ENCODE measurements at regions not wholly inside any gene's neighbourhood (a gene's known extent, or its start where the extent isn't known, plus 50 kb on each side); places are given as distances from the start of the nearest gene placed in this dataset.

GRCh38 chr2:53463806-53464726, 303.5 kb upstream of the CHAC2 start:
- Histone ChIP-seq H3K27me3 (no peaks in the 10 kb centered on the region), H3K27ac (no peak overlapping the region), H3K4me3 (no peak overlapping the region), H3K36me3 (no peaks in the 10 kb centered on the region), H3K4me1 (no peaks in the 10 kb centered on the region), H3K9me3 (no peaks in the 10 kb centered on the region)
- 57 to 66% methylated on average over 3 of the region's 3 CpGs for WGBS, 2 donors (ENCODE audit: low coverage in 1 of 2)
- TF ChIP-seq POLR2A (IDR thresholded peaks at IDR 0.05), result no peak
- no peak for TF ChIP-seq EP300 (IDR thresholded peaks at IDR 0.05; ENCODE audit: low read depth)
- TF ChIP-seq, protein P1, sequence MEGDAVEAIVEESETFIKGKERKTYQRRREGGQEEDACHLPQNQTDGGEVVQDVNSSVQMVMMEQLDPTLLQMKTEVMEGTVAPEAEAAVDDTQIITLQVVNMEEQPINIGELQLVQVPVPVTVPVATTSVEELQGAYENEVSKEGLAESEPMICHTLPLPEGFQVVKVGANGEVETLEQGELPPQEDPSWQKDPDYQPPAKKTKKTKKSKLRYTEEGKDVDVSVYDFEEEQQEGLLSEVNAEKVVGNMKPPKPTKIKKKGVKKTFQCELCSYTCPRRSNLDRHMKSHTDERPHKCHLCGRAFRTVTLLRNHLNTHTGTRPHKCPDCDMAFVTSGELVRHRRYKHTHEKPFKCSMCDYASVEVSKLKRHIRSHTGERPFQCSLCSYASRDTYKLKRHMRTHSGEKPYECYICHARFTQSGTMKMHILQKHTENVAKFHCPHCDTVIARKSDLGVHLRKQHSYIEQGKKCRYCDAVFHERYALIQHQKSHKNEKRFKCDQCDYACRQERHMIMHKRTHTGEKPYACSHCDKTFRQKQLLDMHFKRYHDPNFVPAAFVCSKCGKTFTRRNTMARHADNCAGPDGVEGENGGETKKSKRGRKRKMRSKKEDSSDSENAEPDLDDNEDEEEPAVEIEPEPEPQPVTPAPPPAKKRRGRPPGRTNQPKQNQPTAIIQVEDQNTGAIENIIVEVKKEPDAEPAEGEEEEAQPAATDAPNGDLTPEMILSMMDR (IDR thresholded peaks at IDR 0.05), result no peak
- TF ChIP-seq POLR2AphosphoS5 (IDR thresholded peaks at IDR 0.05), result no peak
- in situ Hi-C loops (cut with MboI; ENCODE audit: low pct_ligation_motif_present in 1 of 4, low pct_unique_long_range_greater_than_20kb in 1 of 4, low sequenced_read_pairs in 3 of 4) (no loop called here), intact Hi-C loops (cut with DNase I; ENCODE audit: low total_unique reads) (no loop called here)
- DNase-seq, result no peak

DNA sequence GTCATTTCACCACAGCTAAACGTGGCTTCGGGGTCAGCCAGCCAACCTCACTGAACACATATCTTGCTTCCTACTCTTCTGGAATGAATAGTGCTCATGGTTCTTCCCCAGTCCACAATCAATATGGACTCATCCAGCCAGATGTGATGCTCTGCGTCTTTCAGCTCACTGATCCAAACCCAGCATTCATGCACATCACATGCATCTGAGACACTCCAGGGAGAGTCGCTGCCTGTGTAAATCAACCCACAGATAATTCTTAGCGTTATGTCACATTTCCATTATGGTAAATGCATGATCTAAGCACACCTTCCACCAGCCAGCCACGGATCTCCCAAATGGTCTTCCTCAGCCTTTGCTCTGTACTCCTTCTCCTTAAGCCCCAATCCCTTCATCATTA, 306.7 kb upstream of the CHAC2 start:
- intact Hi-C loops (cut with DNase I; ENCODE audit: low total_unique reads) (no loop called here), in situ Hi-C loops (cut with MboI; ENCODE audit: low pct_ligation_motif_present in 1 of 4, low pct_unique_long_range_greater_than_20kb in 1 of 4, low sequenced_read_pairs in 3 of 4) (no loop called here)
- no peak for DNase-seq
- TF ChIP-seq EP300 (IDR thresholded peaks at IDR 0.05; ENCODE audit: low read depth) (no peak), POLR2AphosphoS5 (IDR thresholded peaks at IDR 0.05) (no peak), POLR2A (IDR thresholded peaks at IDR 0.05) (no peak)
- TF ChIP-seq, protein P1 (IDR thresholded peaks at IDR 0.05), result no peak
- Histone ChIP-seq H3K4me1 (no peaks in the 10 kb centered on the region), H3K4me3 (no peak overlapping the region), H3K27ac (no peak overlapping the region), H3K9me3 (no peaks in the 10 kb centered on the region), H3K36me3 (no peaks in the 10 kb centered on the region), H3K27me3 (no peaks in the 10 kb centered on the region)
- 76 to 91% methylated on average over 3 to 6 of the region's 6 CpGs for WGBS, 2 donors (ENCODE audit: low coverage in 1 of 2)

GRCh38 chr2:53460347-53460746, 307.3 kb upstream of the CHAC2 start:
- Histone ChIP-seq H3K4me3 (no peak overlapping the region), H3K9me3 (no peaks in the 10 kb centered on the region), H3K4me1 (no peaks in the 10 kb centered on the region), H3K27ac (no peak overlapping the region), H3K27me3 (no peaks in the 10 kb centered on the region), H3K36me3 (no peaks in the 10 kb centered on the region)
- TF ChIP-seq POLR2A (IDR thresholded peaks at IDR 0.05) (no peak), EP300 (IDR thresholded peaks at IDR 0.05; ENCODE audit: low read depth) (no peak), POLR2AphosphoS5 (IDR thresholded peaks at IDR 0.05) (no peak)
- TF ChIP-seq, protein P1 (IDR thresholded peaks at IDR 0.05), result no peak
- intact Hi-C loops (cut with DNase I; ENCODE audit: low total_unique reads), result no loop called here
- DNase-seq, result peak; percentile 70
- 35% methylated on average over 1 of the region's 1 CpG; no CpG with 5 or more reads in 1 of the 2 donors for WGBS, 2 donors (ENCODE audit: low coverage in 1 of 2)
- in situ Hi-C loops (cut with MboI; ENCODE audit: low pct_ligation_motif_present in 1 of 4, low pct_unique_long_range_greater_than_20kb in 1 of 4, low sequenced_read_pairs in 3 of 4), result no loop called here

- WGBS, 2 donors (ENCODE audit: low coverage in 1 of 2), result 89% methylated on average over 6 of the region's 6 CpGs; no CpG with 5 or more reads in 1 of the 2 donors
- Histone ChIP-seq H3K27me3 (no peaks in the 10 kb centered on the region), H3K36me3 (no peaks in the 10 kb centered on the region), H3K9me3 (no peaks in the 10 kb centered on the region), H3K4me1 (peaks cover 0 to 3% (median 0%) of the 10 kb centered on the region in 4 donors), H3K4me3 (no peak overlapping the region), H3K27ac (no peak overlapping the region)
- DNase-seq, result no peak
- no peak for TF ChIP-seq POLR2A (IDR thresholded peaks at IDR 0.05)
- in situ Hi-C loops (cut with MboI; ENCODE audit: low pct_ligation_motif_present in 1 of 4, low pct_unique_long_range_greater_than_20kb in 1 of 4, low sequenced_read_pairs in 3 of 4), result no loop called here
- intact Hi-C loops (cut with DNase I; ENCODE audit: low total_unique reads), result no loop called here
Measured at GRCh38 chr2:53455094-53455493, 312.5 kb upstream of the CHAC2 start.

Measured in transverse colon (tissue), 4 donors.